ENCODE measurements at regions not wholly inside any gene's neighbourhood (a gene's known extent, or its start where the extent isn't known, plus 50 kb on each side); places are given as distances from the start of the nearest gene placed in this dataset.

DNA sequence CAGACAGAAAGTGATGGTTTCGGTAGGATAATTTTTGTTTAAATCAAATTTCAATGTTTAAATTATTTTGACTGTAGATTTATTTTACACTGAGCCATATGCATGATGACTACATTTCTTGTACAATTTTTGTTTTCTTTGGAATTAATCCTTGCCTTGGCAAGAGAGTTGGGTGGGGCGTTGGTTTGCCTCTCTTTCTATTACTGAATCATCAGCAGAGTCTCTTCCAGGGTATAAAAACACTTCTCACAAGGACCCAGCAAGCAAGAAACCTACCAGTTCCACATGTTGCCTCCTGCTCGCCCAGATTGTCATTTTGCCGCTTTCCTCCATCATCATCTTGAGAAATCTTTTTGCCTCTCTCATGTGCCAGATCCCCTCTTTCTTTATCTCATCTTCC is 455.0 kb upstream of the DMAC1 start:
- DNase-seq = no peak
- H3K4me1 ChIP-seq = peaks cover 0 to 10% (median 0%) of the 10 kb centered on the region in 3 donors
- 34 to 42% methylated on average over 4 of the region's 4 CpGs for WGBS, 2 donors
- no peak overlapping the region for H3K4me3 ChIP-seq
- H3K27me3 ChIP-seq = peaks cover 0 to 55% (median 0%) of the 10 kb centered on the region in 4 donors
- H3K36me3 ChIP-seq = no peaks in the 10 kb centered on the region
- intact Hi-C loops (cut with DNase I) = no loop called here
- TF ChIP-seq, protein P1, sequence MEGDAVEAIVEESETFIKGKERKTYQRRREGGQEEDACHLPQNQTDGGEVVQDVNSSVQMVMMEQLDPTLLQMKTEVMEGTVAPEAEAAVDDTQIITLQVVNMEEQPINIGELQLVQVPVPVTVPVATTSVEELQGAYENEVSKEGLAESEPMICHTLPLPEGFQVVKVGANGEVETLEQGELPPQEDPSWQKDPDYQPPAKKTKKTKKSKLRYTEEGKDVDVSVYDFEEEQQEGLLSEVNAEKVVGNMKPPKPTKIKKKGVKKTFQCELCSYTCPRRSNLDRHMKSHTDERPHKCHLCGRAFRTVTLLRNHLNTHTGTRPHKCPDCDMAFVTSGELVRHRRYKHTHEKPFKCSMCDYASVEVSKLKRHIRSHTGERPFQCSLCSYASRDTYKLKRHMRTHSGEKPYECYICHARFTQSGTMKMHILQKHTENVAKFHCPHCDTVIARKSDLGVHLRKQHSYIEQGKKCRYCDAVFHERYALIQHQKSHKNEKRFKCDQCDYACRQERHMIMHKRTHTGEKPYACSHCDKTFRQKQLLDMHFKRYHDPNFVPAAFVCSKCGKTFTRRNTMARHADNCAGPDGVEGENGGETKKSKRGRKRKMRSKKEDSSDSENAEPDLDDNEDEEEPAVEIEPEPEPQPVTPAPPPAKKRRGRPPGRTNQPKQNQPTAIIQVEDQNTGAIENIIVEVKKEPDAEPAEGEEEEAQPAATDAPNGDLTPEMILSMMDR (IDR thresholded peaks at IDR 0.05) = no peak
- TF ChIP-seq POLR2A (IDR thresholded peaks at IDR 0.05) = no peak
- H3K9me3 ChIP-seq = no peaks in the 10 kb centered on the region
- H3K27ac ChIP-seq = no peak overlapping the region

DNA sequence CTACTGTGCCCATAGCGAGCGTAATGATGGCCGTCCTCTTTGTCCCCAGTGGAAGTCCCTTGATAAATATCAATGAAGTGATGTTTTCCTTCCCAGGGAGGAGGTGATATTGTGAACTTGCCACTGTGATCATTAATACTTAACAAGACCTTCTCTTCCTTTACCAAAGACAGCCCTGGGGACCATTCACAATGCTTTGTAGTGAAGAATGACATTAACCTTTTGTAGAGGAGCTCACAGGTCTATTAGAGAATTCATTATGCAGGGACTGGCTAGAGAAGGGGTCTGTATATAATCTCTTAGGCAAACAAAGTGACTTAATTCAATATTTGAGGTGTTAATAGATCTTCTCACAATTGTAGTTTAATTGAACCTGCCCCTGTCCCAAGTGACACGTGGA is 452.9 kb upstream of the DMAC1 start:
- Histone ChIP-seq H3K4me1 (peaks cover 0 to 10% (median 0%) of the 10 kb centered on the region in 3 donors), H3K36me3 (no peaks in the 10 kb centered on the region), H3K27ac (no peak overlapping the region), H3K9me3 (no peaks in the 10 kb centered on the region), H3K4me3 (no peak overlapping the region), H3K27me3 (peaks cover 0 to 63% (median 0%) of the 10 kb centered on the region in 4 donors)
- DNase-seq = no peak
- intact Hi-C loops (cut with DNase I) = no loop called here
- no peak for TF ChIP-seq POLR2A (IDR thresholded peaks at IDR 0.05)
- TF ChIP-seq, protein P1 (IDR thresholded peaks at IDR 0.05) = no peak
- WGBS, 2 donors = 89 to 92% methylated on average over 4 of the region's 4 CpGs

DNA sequence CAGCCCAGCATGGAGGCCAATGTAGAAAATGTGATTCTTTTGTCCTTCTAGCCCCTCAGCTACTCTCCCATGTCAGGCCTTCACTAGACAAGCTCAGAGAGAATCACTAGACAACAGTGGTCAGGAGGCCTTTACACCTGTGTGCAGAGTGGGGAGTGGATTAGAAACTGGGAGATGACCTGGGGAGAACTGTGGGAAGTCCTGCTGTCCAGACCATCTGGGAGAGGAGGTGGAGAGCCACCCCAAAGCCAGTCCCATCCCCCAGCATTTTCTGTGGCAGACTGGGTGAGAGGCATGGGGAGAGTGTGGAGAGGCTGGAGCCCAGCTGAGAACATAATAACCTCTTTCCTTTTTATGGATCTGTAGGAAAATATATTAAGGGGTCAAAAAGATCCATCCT is 452.0 kb upstream of the DMAC1 start:
- TF ChIP-seq POLR2A (IDR thresholded peaks at IDR 0.05) = no peak
- TF ChIP-seq, protein P1 (IDR thresholded peaks at IDR 0.05) = no peak
- Histone ChIP-seq H3K4me3 (no peak overlapping the region), H3K4me1 (peaks cover 0 to 10% (median 0%) of the 10 kb centered on the region in 3 donors), H3K36me3 (no peaks in the 10 kb centered on the region), H3K27me3 (peaks cover 0 to 58% (median 0%) of the 10 kb centered on the region in 4 donors), H3K9me3 (no peaks in the 10 kb centered on the region), H3K27ac (no peak overlapping the region)
- no peak for DNase-seq
- intact Hi-C loops (cut with DNase I) = no loop called here

DNA sequence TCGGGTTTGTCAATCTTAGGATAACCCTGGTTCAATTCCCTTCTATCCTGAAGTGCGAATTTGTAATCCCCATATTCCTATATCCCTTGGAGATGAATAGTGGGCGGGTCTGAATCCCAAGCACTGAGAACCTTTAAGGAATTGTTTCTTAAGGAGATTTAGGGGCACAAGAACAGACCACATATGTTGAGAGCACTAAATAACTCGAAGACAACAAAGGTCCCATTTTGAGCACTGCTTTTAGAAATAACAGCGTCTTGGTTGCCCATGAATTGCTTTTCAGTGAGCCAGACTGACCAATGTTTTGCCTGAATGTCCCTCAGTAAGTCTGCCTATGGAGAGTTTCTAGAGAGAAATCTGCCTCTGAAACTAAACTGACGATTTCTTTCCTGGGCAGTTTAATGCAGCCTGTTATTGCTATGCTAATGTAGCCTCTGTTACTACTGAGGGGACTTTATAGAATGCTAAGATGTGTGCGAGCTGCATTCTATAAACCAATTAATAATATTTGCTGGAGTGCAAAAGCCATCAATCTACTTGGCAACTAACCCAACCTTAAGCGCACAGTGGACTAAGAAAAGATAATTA is 445.0 kb upstream of the DMAC1 start:
- intact Hi-C loops (cut with DNase I) = no loop called here
- no peaks in the 10 kb centered on the region for H3K36me3 ChIP-seq
- H3K9me3 ChIP-seq = no peaks in the 10 kb centered on the region
- TF ChIP-seq, protein P1 (IDR thresholded peaks at IDR 0.05) = no peak
- TF ChIP-seq POLR2A (IDR thresholded peaks at IDR 0.05) = no peak
- H3K27me3 ChIP-seq = peaks cover 0 to 56% (median 0%) of the 10 kb centered on the region in 4 donors
- no peak overlapping the region for H3K4me3 ChIP-seq
- 79 to 82% methylated on average over 8 of the region's 8 CpGs for WGBS, 2 donors
- no peak for DNase-seq
- H3K27ac ChIP-seq = no peak overlapping the region
- H3K4me1 ChIP-seq = peaks cover 0 to 9% (median 0%) of the 10 kb centered on the region in 3 donors

DNA sequence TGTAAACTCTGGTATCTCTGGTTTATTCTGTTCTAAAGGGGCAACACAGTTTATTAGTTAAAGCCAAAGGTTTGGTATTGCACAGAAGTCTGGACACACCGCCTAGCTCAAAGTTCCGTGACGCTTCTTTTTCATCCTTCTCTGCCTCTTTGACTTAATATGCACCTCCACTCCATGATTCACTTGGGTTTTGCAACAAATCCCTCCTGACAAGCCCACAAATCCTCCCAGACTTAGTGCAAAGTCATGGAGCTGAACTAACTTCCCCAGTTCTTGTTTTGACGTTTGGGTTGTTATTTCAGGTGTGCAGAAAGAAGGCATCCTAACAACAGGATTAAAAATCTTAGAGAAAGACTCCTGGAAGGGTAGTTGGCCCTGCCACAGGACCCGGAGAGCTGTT is 441.6 kb upstream of the DMAC1 start:
- WGBS, 2 donors = 26 to 32% methylated on average over 5 of the region's 5 CpGs
- TF ChIP-seq, protein P1 (IDR thresholded peaks at IDR 0.05) = no peak
- Histone ChIP-seq H3K4me1 (peaks cover 0 to 9% (median 0%) of the 10 kb centered on the region in 3 donors), H3K4me3 (no peak overlapping the region), H3K36me3 (no peaks in the 10 kb centered on the region), H3K27ac (no peak overlapping the region), H3K9me3 (no peaks in the 10 kb centered on the region), H3K27me3 (peaks cover 0 to 60% (median 1%) of the 10 kb centered on the region in 4 donors)
- DNase-seq = no peak
- intact Hi-C loops (cut with DNase I) = no loop called here
